HFFc6 (cell line): ENCODE measurements at regions not wholly inside any gene's neighbourhood (a gene's known extent, or its start where the extent isn't known, plus 50 kb on each side); places are given as distances from the start of the nearest gene placed in this dataset.
"Not testable (repeated sequence)": the region's sequence is repeated elsewhere in the genome, so short reads cannot be mapped to it uniquely, and the experiment has no call there.

ENCODE experiments used
- DNase-seq: peaks from one replicate; pipeline ENCODE4 v3.0.0-alpha.2; 2018
- H3K27ac Mint-ChIP-seq: 2 replicates; pipeline ENCODE4 v1.8.0; 2020; ENCODE audit warnings: mild to moderate bottlenecking, mixed read lengths
- H3K27me3 Mint-ChIP-seq: 2 replicates; pipeline ENCODE4 v1.8.0; 2021; ENCODE audit warnings: mild to moderate bottlenecking, moderate library complexity, mixed read lengths; ENCODE audit not compliant: insufficient read depth
- H3K36me3 Mint-ChIP-seq: 2 replicates; pipeline ENCODE4 v1.8.0; 2021; ENCODE audit warnings: low read depth, mixed read lengths
- H3K4me1 Mint-ChIP-seq: 2 replicates; pipeline ENCODE4 v1.8.0; 2020; ENCODE audit warnings: low read depth, mixed read lengths
- H3K4me3 Mint-ChIP-seq: 2 replicates; pipeline ENCODE4 v1.8.0; 2020; ENCODE audit warnings: mild to moderate bottlenecking, moderate library complexity, mixed read lengths
- H3K9me3 Mint-ChIP-seq: 2 replicates; pipeline ENCODE4 v1.8.0; 2020; ENCODE audit warnings: mild to moderate bottlenecking, mixed read lengths
- CTCF ChIP-seq: fragments of 200-600 bp; sonication (generic); IDR thresholded peaks from 2 replicates; pipeline ENCODE4 v1.5.0; 2021; ENCODE audit warnings: antibody characterized with exemption, mild to moderate bottlenecking

- no peak overlapping the region for H3K27ac Mint-ChIP-seq
- no peaks in the 10 kb centered on the region for H3K4me1 Mint-ChIP-seq
- TF ChIP-seq CTCF = no peak
- peaks cover 28% of the 10 kb centered on the region for H3K9me3 Mint-ChIP-seq
- no peak for DNase-seq
- peaks cover 12% of the 10 kb centered on the region; the same call in 1 of the 2 replicates for H3K36me3 Mint-ChIP-seq
- no peaks in the 10 kb centered on the region; the same call in 1 of the 2 replicates for H3K27me3 Mint-ChIP-seq
- H3K4me3 Mint-ChIP-seq = no peak overlapping the region
Observed at GRCh38 chr10:8283986-8284385, 229.5 kb downstream of the GATA3 start.

- peaks cover 27% of the 10 kb centered on the region for H3K9me3 Mint-ChIP-seq
- not testable (repeated sequence) for H3K27ac Mint-ChIP-seq, DNase-seq, H3K4me3 Mint-ChIP-seq, H3K4me1 Mint-ChIP-seq, H3K27me3 Mint-ChIP-seq, H3K36me3 Mint-ChIP-seq
Observed at GRCh38 chr10:8285970-8286369, 231.5 kb downstream of the GATA3 start.

- Mint-ChIP-seq H3K36me3 (peaks cover 7% of the 10 kb centered on the region; the same call in 1 of the 2 replicates), H3K9me3 (peaks cover 25% of the 10 kb centered on the region), H3K27me3 (no peaks in the 10 kb centered on the region), H3K27ac (no peak overlapping the region), H3K4me3 (no peak overlapping the region), H3K4me1 (no peaks in the 10 kb centered on the region)
- DNase-seq = no peak
- no peak for TF ChIP-seq CTCF
Observed at GRCh38 chr10:8288600-8288999, 234.1 kb downstream of the GATA3 start.

GRCh38 chr10:8289186-8289924, 234.9 kb downstream of the GATA3 start:
- no peak overlapping the region for H3K27ac Mint-ChIP-seq
- DNase-seq = no peak
- H3K27me3 Mint-ChIP-seq = no peaks in the 10 kb centered on the region
- no peak overlapping the region for H3K4me3 Mint-ChIP-seq
- H3K9me3 Mint-ChIP-seq = peaks cover 19% of the 10 kb centered on the region
- no peak for TF ChIP-seq CTCF
- H3K4me1 Mint-ChIP-seq = no peaks in the 10 kb centered on the region
- peaks cover 4% of the 10 kb centered on the region; the same call in 1 of the 2 replicates for H3K36me3 Mint-ChIP-seq

GRCh38 chr10:8294779-8295178, 240.3 kb downstream of the GATA3 start:
- Mint-ChIP-seq H3K27me3 (peaks cover 3% of the 10 kb centered on the region; the same call in 1 of the 2 replicates), H3K9me3 (peaks cover 14% of the 10 kb centered on the region), H3K4me1 (no peaks in the 10 kb centered on the region), H3K27ac (no peak overlapping the region), H3K36me3 (no peaks in the 10 kb centered on the region), H3K4me3 (no peak overlapping the region)
- no peak for DNase-seq
- TF ChIP-seq CTCF = no peak

GRCh38 chr10:8295311-8295710, 240.8 kb downstream of the GATA3 start:
- Mint-ChIP-seq H3K27me3 (peaks cover 3% of the 10 kb centered on the region; the same call in 1 of the 2 replicates), H3K4me1 (no peaks in the 10 kb centered on the region), H3K36me3 (no peaks in the 10 kb centered on the region), H3K9me3 (peaks cover 14% of the 10 kb centered on the region), H3K27ac (no peak overlapping the region), H3K4me3 (no peak overlapping the region)
- TF ChIP-seq CTCF = no peak
- DNase-seq = no peak
